ENCODE measurements at regions not wholly inside any gene's neighbourhood (a gene's known extent, or its start where the extent isn't known, plus 50 kb on each side); places are given as distances from the start of the nearest gene placed in this dataset.
A peak's percentile ranks its signal among the peaks of the same experiment; 100 is the strongest.

GRCh38 chrX:68895778-68896177 lies 67.0 kb downstream of the EFNB1 start:
- no peak overlapping the region for H3K4me3 ChIP-seq (ENCODE audit: insufficient read depth in 1 of 2, low read depth in 1 of 2, low read length in 2 of 2)
- H4K91ac ChIP-seq (ENCODE audit: low read length) = no peak overlapping the region
- no peaks in the 10 kb centered on the region for H3K9me3 ChIP-seq (ENCODE audit: control insufficient read depth, low read length)
- H2BK5ac ChIP-seq (ENCODE audit: low read depth, low read length, poor library complexity, severe bottlenecking) = no peak overlapping the region
- whole genome bisulfite sequencing = 57% methylated on average over 4 of the region's 5 CpGs
- peak overlapping the region; percentile 32 to 68 for H2BK12ac ChIP-seq (ENCODE audit: low read length in 2 of 2)
- no peak overlapping the region for H2AFZ ChIP-seq (ENCODE audit: low read depth, low read length)
- no peak overlapping the region for H2AK5ac ChIP-seq (ENCODE audit: low read length, severe bottlenecking)
- H3K27me3 ChIP-seq (ENCODE audit: control insufficient read depth in 1 of 2, insufficient read depth in 1 of 2, low read length in 2 of 2) = peaks cover 0 to 57% of the 10 kb centered on the region in 2 experiments
- peak overlapping the region in 1 of 2 experiments; percentile 79 for H3K4ac ChIP-seq (ENCODE audit: low read depth in 1 of 2, low read length in 2 of 2)
- H3K4me1 ChIP-seq (ENCODE audit: control insufficient read depth, insufficient read depth, low read depth, low read length) = peaks cover 8% of the 10 kb centered on the region
- no peaks in the 10 kb centered on the region for H3K36me3 ChIP-seq (ENCODE audit: control insufficient read depth in 1 of 2, insufficient read depth in 2 of 2, low read depth in 1 of 2, low read length in 2 of 2)
- H3K23ac ChIP-seq (ENCODE audit: low read length in 2 of 2) = no peak overlapping the region
- peak; percentile 23 for DNase-seq
- no peak overlapping the region for H3K4me2 ChIP-seq (ENCODE audit: low read length, poor library complexity, severe bottlenecking)
- H2BK15ac ChIP-seq (ENCODE audit: low read depth, poor library complexity, severe bottlenecking) = no peak overlapping the region
- H3K9ac ChIP-seq (ENCODE audit: low read length) = no peak overlapping the region
- no peak overlapping the region for H3K27ac ChIP-seq (ENCODE audit: low read length, poor library complexity, severe bottlenecking)
- peak overlapping the region in 1 of 2 experiments; percentile 2 for H3K18ac ChIP-seq (ENCODE audit: low read depth in 1 of 2, low read length in 2 of 2)
- H2BK120ac ChIP-seq (ENCODE audit: low read depth, low read length) = no peak overlapping the region
- no peaks in the 10 kb centered on the region for H3K79me1 ChIP-seq (replicated peaks; ENCODE audit: low read length, poor library complexity, severe bottlenecking)
- H4K8ac ChIP-seq (ENCODE audit: low read length) = no peak overlapping the region
- H3K14ac ChIP-seq (ENCODE audit: low read length in 2 of 2) = peak overlapping the region in 1 of 2 experiments; percentile 30

GRCh38 chrX:68895341-68895755 lies 66.5 kb downstream of the EFNB1 start:
- peak; percentile 76 for DNase-seq
- H3K4me3 ChIP-seq (ENCODE audit: insufficient read depth in 1 of 2, low read depth in 1 of 2, low read length in 2 of 2) = no peak overlapping the region
- no peaks in the 10 kb centered on the region for H3K36me3 ChIP-seq (ENCODE audit: control insufficient read depth in 1 of 2, insufficient read depth in 2 of 2, low read depth in 1 of 2, low read length in 2 of 2)
- no peaks in the 10 kb centered on the region for H3K9me3 ChIP-seq (ENCODE audit: control insufficient read depth, low read length)
- no peak overlapping the region for H3K14ac ChIP-seq (ENCODE audit: low read length in 2 of 2)
- H3K4me1 ChIP-seq (ENCODE audit: control insufficient read depth, insufficient read depth, low read depth, low read length) = peaks cover 8% of the 10 kb centered on the region
- H3K23ac ChIP-seq (ENCODE audit: low read length in 2 of 2) = no peak overlapping the region
- H2BK12ac ChIP-seq (ENCODE audit: low read length in 2 of 2) = peak overlapping the region; percentile 39 to 54
- no peak overlapping the region for H2BK120ac ChIP-seq (ENCODE audit: low read depth, low read length)
- H4K91ac ChIP-seq (ENCODE audit: low read length) = peak overlapping the region; percentile 89
- H4K8ac ChIP-seq (ENCODE audit: low read length) = peak overlapping the region; percentile 49
- H3K4me2 ChIP-seq (ENCODE audit: low read length, poor library complexity, severe bottlenecking) = no peak overlapping the region
- H3K27ac ChIP-seq (ENCODE audit: low read length, poor library complexity, severe bottlenecking) = no peak overlapping the region
- H2AFZ ChIP-seq (ENCODE audit: low read depth, low read length) = no peak overlapping the region
- no peak overlapping the region for H2AK5ac ChIP-seq (ENCODE audit: low read length, severe bottlenecking)
- no peak overlapping the region for H2BK15ac ChIP-seq (ENCODE audit: low read depth, poor library complexity, severe bottlenecking)
- WGBS = 0% methylated on average over 1 of the region's 4 CpGs
- H3K27me3 ChIP-seq (ENCODE audit: control insufficient read depth in 1 of 2, insufficient read depth in 1 of 2, low read length in 2 of 2) = peaks cover 0 to 55% of the 10 kb centered on the region in 2 experiments
- peak overlapping the region in 1 of 2 experiments; percentile 51 for H3K4ac ChIP-seq (ENCODE audit: low read depth in 1 of 2, low read length in 2 of 2)
- no peaks in the 10 kb centered on the region for H3K79me1 ChIP-seq (replicated peaks; ENCODE audit: low read length, poor library complexity, severe bottlenecking)
- no peak overlapping the region for H2BK5ac ChIP-seq (ENCODE audit: low read depth, low read length, poor library complexity, severe bottlenecking)
- H3K18ac ChIP-seq (ENCODE audit: low read depth in 1 of 2, low read length in 2 of 2) = peak overlapping the region; percentile 38 to 75
- H3K9ac ChIP-seq (ENCODE audit: low read length) = no peak overlapping the region

- Histone ChIP-seq H3K27ac (ENCODE audit: low read length, poor library complexity, severe bottlenecking) (no peak overlapping the region), H2BK120ac (ENCODE audit: low read depth, low read length) (peak overlapping the region; percentile 34), H3K4ac (ENCODE audit: low read depth in 1 of 2, low read length in 2 of 2) (peak overlapping the region; percentile 41 to 87), H3K4me1 (ENCODE audit: control insufficient read depth, insufficient read depth, low read depth, low read length) (peaks cover 8% of the 10 kb centered on the region), H2BK15ac (ENCODE audit: low read depth, poor library complexity, severe bottlenecking) (no peak overlapping the region), H3K36me3 (ENCODE audit: control insufficient read depth in 1 of 2, insufficient read depth in 2 of 2, low read depth in 1 of 2, low read length in 2 of 2) (no peaks in the 10 kb centered on the region), H3K9ac (ENCODE audit: low read length) (peak overlapping the region; percentile 34), H3K4me3 (ENCODE audit: insufficient read depth in 1 of 2, low read depth in 1 of 2, low read length in 2 of 2) (no peak overlapping the region), H3K79me1 (replicated peaks; ENCODE audit: low read length, poor library complexity, severe bottlenecking) (no peaks in the 10 kb centered on the region), H3K9me3 (ENCODE audit: control insufficient read depth, low read length) (peaks cover 5% of the 10 kb centered on the region), H2BK12ac (ENCODE audit: low read length in 2 of 2) (peak overlapping the region; percentile 54 to 94), H3K14ac (ENCODE audit: low read length in 2 of 2) (peak overlapping the region in 1 of 2 experiments; percentile 71), H4K91ac (ENCODE audit: low read length) (peak overlapping the region; percentile 89), H4K8ac (ENCODE audit: low read length) (peak overlapping the region; percentile 96), H3K18ac (ENCODE audit: low read depth in 1 of 2, low read length in 2 of 2) (peak overlapping the region; percentile 87 to 89), H2BK5ac (ENCODE audit: low read depth, low read length, poor library complexity, severe bottlenecking) (no peak overlapping the region), H3K23ac (ENCODE audit: low read length in 2 of 2) (no peak overlapping the region), H2AK5ac (ENCODE audit: low read length, severe bottlenecking) (no peak overlapping the region), H2AFZ (ENCODE audit: low read depth, low read length) (peak overlapping the region; percentile 71), H3K27me3 (ENCODE audit: control insufficient read depth in 1 of 2, insufficient read depth in 1 of 2, low read length in 2 of 2) (peaks cover 0 to 57% of the 10 kb centered on the region in 2 experiments), H3K4me2 (ENCODE audit: low read length, poor library complexity, severe bottlenecking) (peak overlapping the region; percentile 42)
- DNase-seq = peak; percentile 63
- WGBS = 5% methylated on average over 21 of the region's 49 CpGs
Measured at GRCh38 chrX:68894513-68895340, 65.9 kb downstream of the EFNB1 start.

- no peak for DNase-seq
- no peak overlapping the region for H2BK15ac ChIP-seq (ENCODE audit: low read depth, poor library complexity, severe bottlenecking)
- H2AK5ac ChIP-seq (ENCODE audit: low read length, severe bottlenecking) = no peak overlapping the region
- H3K4me3 ChIP-seq (ENCODE audit: insufficient read depth in 1 of 2, low read depth in 1 of 2, low read length in 2 of 2) = no peak overlapping the region
- peaks cover 4 to 58% of the 10 kb centered on the region in 2 experiments for H3K27me3 ChIP-seq (ENCODE audit: control insufficient read depth in 1 of 2, insufficient read depth in 1 of 2, low read length in 2 of 2)
- H3K4ac ChIP-seq (ENCODE audit: low read depth in 1 of 2, low read length in 2 of 2) = peak overlapping the region in 1 of 2 experiments; percentile 87
- H3K9ac ChIP-seq (ENCODE audit: low read length) = peak overlapping the region; percentile 34
- peak overlapping the region; percentile 83 for H4K91ac ChIP-seq (ENCODE audit: low read length)
- H3K79me1 ChIP-seq (replicated peaks; ENCODE audit: low read length, poor library complexity, severe bottlenecking) = no peaks in the 10 kb centered on the region
- peaks cover 8% of the 10 kb centered on the region for H3K4me1 ChIP-seq (ENCODE audit: control insufficient read depth, insufficient read depth, low read depth, low read length)
- no peak overlapping the region for H3K23ac ChIP-seq (ENCODE audit: low read length in 2 of 2)
- peak overlapping the region; percentile 96 for H4K8ac ChIP-seq (ENCODE audit: low read length)
- no peak overlapping the region for H3K27ac ChIP-seq (ENCODE audit: low read length, poor library complexity, severe bottlenecking)
- peaks cover 9% of the 10 kb centered on the region for H3K9me3 ChIP-seq (ENCODE audit: control insufficient read depth, low read length)
- peak overlapping the region; percentile 49 for H2BK120ac ChIP-seq (ENCODE audit: low read depth, low read length)
- no peaks in the 10 kb centered on the region for H3K36me3 ChIP-seq (ENCODE audit: control insufficient read depth in 1 of 2, insufficient read depth in 2 of 2, low read depth in 1 of 2, low read length in 2 of 2)
- peak overlapping the region in 1 of 2 experiments; percentile 94 for H2BK12ac ChIP-seq (ENCODE audit: low read length in 2 of 2)
- H2BK5ac ChIP-seq (ENCODE audit: low read depth, low read length, poor library complexity, severe bottlenecking) = no peak overlapping the region
- WGBS = 87% methylated on average over 8 of the region's 8 CpGs
- H3K14ac ChIP-seq (ENCODE audit: low read length in 2 of 2) = no peak overlapping the region
- H2AFZ ChIP-seq (ENCODE audit: low read depth, low read length) = peak overlapping the region; percentile 71
- peak overlapping the region; percentile 87 to 89 for H3K18ac ChIP-seq (ENCODE audit: low read depth in 1 of 2, low read length in 2 of 2)
- no peak overlapping the region for H3K4me2 ChIP-seq (ENCODE audit: low read length, poor library complexity, severe bottlenecking)
Measured at GRCh38 chrX:68894142-68894512, 65.3 kb downstream of the EFNB1 start.
